Nephron progenitor cell (in vitro differentiated cells): ENCODE measurements at regions not wholly inside any gene's neighbourhood (a gene's known extent, or its start where the extent isn't known, plus 50 kb on each side); places are given as distances from the start of the nearest gene placed in this dataset.
A peak's percentile ranks its signal among the peaks of the same experiment; 100 is the strongest.

ENCODE experiments used
- DNase-seq: peaks from one replicate; pipeline ENCODE4 v3.0.0; 2021
- H3K27ac Mint-ChIP-seq: 2 replicates; pipeline ENCODE4 v1.8.0; 2021; ENCODE audit warnings: mild to moderate bottlenecking, moderate library complexity, mixed read lengths
- H3K27me3 Mint-ChIP-seq: 2 replicates; pipeline ENCODE4 v1.8.0; 2021; ENCODE audit warnings: mild to moderate bottlenecking, low read depth, mixed read lengths; ENCODE audit not compliant: poor library complexity
- H3K36me3 Mint-ChIP-seq: 2 replicates; pipeline ENCODE4 v1.8.0; 2021; ENCODE audit warnings: low read depth, mixed read lengths
- H3K4me1 Mint-ChIP-seq: 2 replicates; pipeline ENCODE4 v1.8.0; 2021; ENCODE audit warnings: mixed read lengths
- H3K4me3 Mint-ChIP-seq: 2 replicates; pipeline ENCODE4 v1.8.0; 2021; ENCODE audit warnings: mild to moderate bottlenecking, moderate library complexity, mixed read lengths
- H3K9me3 Mint-ChIP-seq: 2 replicates; pipeline ENCODE4 v1.8.0; 2021; ENCODE audit warnings: mild to moderate bottlenecking, moderate library complexity, mixed read lengths
- CTCF ChIP-seq: fragments of 200-600 bp; sonication (generic); IDR thresholded peaks from 2 replicates; pipeline ENCODE4 v1.5.0; 2021; ENCODE audit warnings: antibody characterized with exemption

- Mint-ChIP-seq H3K4me3 (no peak overlapping the region), H3K36me3 (peaks cover 7% of the 10 kb centered on the region), H3K4me1 (peaks cover 52% of the 10 kb centered on the region), H3K9me3 (peaks cover 16% of the 10 kb centered on the region), H3K27me3 (peaks cover 25% of the 10 kb centered on the region), H3K27ac (peak overlapping the region; percentile 19)
- TF ChIP-seq CTCF = no peak
- DNase-seq = no peak
Observed at GRCh38 chr20:48276021-48276342, 490.7 kb upstream of the SULF2 start.

- TF ChIP-seq CTCF = no peak
- H3K36me3 Mint-ChIP-seq = peaks cover 7% of the 10 kb centered on the region
- H3K4me3 Mint-ChIP-seq = no peak overlapping the region
- H3K27me3 Mint-ChIP-seq = peaks cover 20% of the 10 kb centered on the region
- H3K27ac Mint-ChIP-seq = peak overlapping the region; percentile 33
- peaks cover 16% of the 10 kb centered on the region for H3K9me3 Mint-ChIP-seq
- peaks cover 54% of the 10 kb centered on the region for H3K4me1 Mint-ChIP-seq
- no peak for DNase-seq
Observed at GRCh38 chr20:48275286-48276020, 490.2 kb upstream of the SULF2 start.

GRCh38 chr20:48273843-48274242 is 488.6 kb upstream of the SULF2 start:
- TF ChIP-seq CTCF = no peak
- Mint-ChIP-seq H3K27me3 (peaks cover 15% of the 10 kb centered on the region), H3K9me3 (peaks cover 16% of the 10 kb centered on the region), H3K4me1 (peaks cover 62% of the 10 kb centered on the region), H3K27ac (no peak overlapping the region), H3K36me3 (peaks cover 7% of the 10 kb centered on the region), H3K4me3 (no peak overlapping the region)
- no peak for DNase-seq

GRCh38 chr20:48270885-48271284 is 485.6 kb upstream of the SULF2 start:
- Mint-ChIP-seq H3K36me3 (peaks cover 7% of the 10 kb centered on the region), H3K4me1 (peaks cover 58% of the 10 kb centered on the region), H3K27me3 (peaks cover 29% of the 10 kb centered on the region), H3K9me3 (peaks cover 16% of the 10 kb centered on the region), H3K27ac (no peak overlapping the region), H3K4me3 (no peak overlapping the region)
- DNase-seq = no peak
- no peak for TF ChIP-seq CTCF

- DNase-seq = no peak
- Mint-ChIP-seq H3K4me1 (peaks cover 48% of the 10 kb centered on the region), H3K9me3 (peaks cover 6% of the 10 kb centered on the region), H3K27ac (no peak overlapping the region), H3K36me3 (peaks cover 3% of the 10 kb centered on the region), H3K4me3 (no peak overlapping the region), H3K27me3 (peaks cover 25% of the 10 kb centered on the region)
- TF ChIP-seq CTCF = no peak
Observed at GRCh38 chr20:48267860-48268633, 482.8 kb upstream of the SULF2 start.
